Stimulated activated CD8-positive, alpha-beta memory T cell treated with anti-CD3 and anti-CD28 coated beads, Interleukin-2, amount 100 ng/mL, for 1 hour (primary cell): ENCODE measurements at regions not wholly inside any gene's neighbourhood (a gene's known extent, or its start where the extent isn't known, plus 50 kb on each side); places are given as distances from the start of the nearest gene placed in this dataset.

ENCODE experiments used
- DNase-seq, 2 donors: peaks; one replicate each; pipeline ENCODE4 v3.0.0-alpha.2; 2020; ENCODE audit warnings: low read depth in 2 of 2

GRCh38 chr20:63087236-63087871 lies 80.6 kb upstream of the BHLHE23 start:
- DNase-seq = no peak

GRCh38 chr20:63086421-63087235 lies 79.9 kb upstream of the BHLHE23 start:
- no peak for DNase-seq

- DNase-seq = no peak
Measured at GRCh38 chr20:63085151-63085861, 78.5 kb upstream of the BHLHE23 start.

GRCh38 chr20:63084563-63084927 lies 77.8 kb upstream of the BHLHE23 start:
- no peak for DNase-seq

GRCh38 chr20:63083831-63084562 lies 77.2 kb upstream of the BHLHE23 start:
- no peak for DNase-seq

GRCh38 chr20:63082939-63083735 lies 76.4 kb upstream of the BHLHE23 start:
- no peak for DNase-seq

GRCh38 chr20:63082308-63082938 lies 75.7 kb upstream of the BHLHE23 start:
- no peak for DNase-seq

- DNase-seq = no peak
Measured at GRCh38 chr20:63081831-63082230, 75.1 kb upstream of the BHLHE23 start.

- DNase-seq = no peak
Measured at GRCh38 chr20:63081351-63081750, 74.6 kb upstream of the BHLHE23 start.

GRCh38 chr20:63080811-63081210 lies 74.0 kb upstream of the BHLHE23 start:
- DNase-seq = no peak

GRCh38 chr20:63080411-63080810 lies 73.6 kb upstream of the BHLHE23 start:
- no peak for DNase-seq

GRCh38 chr20:63079971-63080370 lies 73.2 kb upstream of the BHLHE23 start:
- no peak for DNase-seq

- DNase-seq = no peak
Measured at GRCh38 chr20:63077705-63078104, 70.9 kb upstream of the BHLHE23 start.

GRCh38 chr20:63076421-63076820 lies 69.7 kb upstream of the BHLHE23 start:
- no peak for DNase-seq

GRCh38 chr20:63074631-63075030 lies 67.9 kb upstream of the BHLHE23 start:
- no peak for DNase-seq

- DNase-seq = no peak
Measured at GRCh38 chr20:63074182-63074581, 67.4 kb upstream of the BHLHE23 start.

GRCh38 chr20:63073738-63074065 lies 66.9 kb upstream of the BHLHE23 start:
- DNase-seq = no peak

- no peak for DNase-seq
Measured at GRCh38 chr20:63072991-63073737, 66.4 kb upstream of the BHLHE23 start.

- DNase-seq = no peak
Measured at GRCh38 chr20:63072231-63072791, 65.5 kb upstream of the BHLHE23 start.
